ENCODE measurements at regions not wholly inside any gene's neighbourhood (a gene's known extent, or its start where the extent isn't known, plus 50 kb on each side); places are given as distances from the start of the nearest gene placed in this dataset.

DNA sequence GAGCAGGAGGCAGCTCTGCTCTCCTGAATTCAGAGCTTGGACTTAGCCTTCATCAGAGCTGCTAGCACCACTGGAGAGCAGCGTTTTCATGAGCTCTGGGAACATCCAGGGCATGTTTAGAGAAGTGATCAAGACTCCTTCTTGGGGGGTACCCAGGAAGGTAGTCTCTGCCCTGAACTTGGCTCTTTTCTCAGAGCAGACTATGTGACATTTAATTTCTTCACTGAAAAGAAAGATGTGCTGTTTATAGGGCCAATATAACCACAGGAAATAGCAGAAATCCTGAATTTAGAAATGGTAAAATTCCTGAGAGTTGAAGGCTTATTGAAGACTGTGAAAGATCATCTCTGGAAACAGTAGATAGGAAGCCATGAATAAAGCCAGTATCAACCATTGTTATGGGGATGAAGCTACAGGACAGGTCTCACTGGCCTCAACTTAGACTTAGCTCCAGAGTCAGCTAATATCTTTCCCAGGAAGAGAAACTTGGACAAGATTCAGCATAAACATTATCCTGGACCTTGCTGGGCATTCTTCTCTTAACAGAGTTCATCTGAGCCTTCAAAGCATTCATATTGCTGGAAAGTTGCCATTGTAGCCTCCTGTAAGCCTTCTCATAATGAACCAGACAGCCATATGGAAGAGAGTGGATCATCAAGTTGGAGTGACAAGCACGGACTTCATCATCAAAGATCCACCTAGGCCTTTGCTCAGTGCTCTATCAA, 386.6 kb upstream of the THBS1 start:
- DNase-seq: no peak

DNA sequence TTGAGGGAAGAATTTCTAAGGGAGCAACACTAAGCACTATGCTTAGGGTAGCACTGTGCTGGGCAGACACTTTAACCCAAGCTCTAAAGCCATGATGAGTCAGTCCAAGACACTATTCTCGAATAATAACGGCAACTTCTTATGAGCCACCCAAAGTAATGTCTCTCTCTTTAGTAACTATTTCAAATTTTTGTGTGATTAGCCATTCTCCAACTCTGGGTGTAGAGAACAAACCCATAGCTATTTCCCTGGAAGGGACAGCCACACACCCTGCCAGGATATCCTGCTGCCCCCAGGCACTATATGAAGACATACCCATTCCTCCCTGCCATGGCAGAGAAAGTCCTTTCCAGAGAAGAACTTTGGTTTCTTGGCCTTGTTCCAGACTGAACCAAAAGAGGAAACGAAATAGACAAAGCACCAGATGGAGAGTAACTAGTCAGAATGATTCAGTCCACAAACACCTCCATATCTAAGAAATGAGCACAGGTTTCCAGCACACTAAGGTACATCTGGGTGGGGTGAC, 384.9 kb upstream of the THBS1 start:
- no peak for DNase-seq

DNA sequence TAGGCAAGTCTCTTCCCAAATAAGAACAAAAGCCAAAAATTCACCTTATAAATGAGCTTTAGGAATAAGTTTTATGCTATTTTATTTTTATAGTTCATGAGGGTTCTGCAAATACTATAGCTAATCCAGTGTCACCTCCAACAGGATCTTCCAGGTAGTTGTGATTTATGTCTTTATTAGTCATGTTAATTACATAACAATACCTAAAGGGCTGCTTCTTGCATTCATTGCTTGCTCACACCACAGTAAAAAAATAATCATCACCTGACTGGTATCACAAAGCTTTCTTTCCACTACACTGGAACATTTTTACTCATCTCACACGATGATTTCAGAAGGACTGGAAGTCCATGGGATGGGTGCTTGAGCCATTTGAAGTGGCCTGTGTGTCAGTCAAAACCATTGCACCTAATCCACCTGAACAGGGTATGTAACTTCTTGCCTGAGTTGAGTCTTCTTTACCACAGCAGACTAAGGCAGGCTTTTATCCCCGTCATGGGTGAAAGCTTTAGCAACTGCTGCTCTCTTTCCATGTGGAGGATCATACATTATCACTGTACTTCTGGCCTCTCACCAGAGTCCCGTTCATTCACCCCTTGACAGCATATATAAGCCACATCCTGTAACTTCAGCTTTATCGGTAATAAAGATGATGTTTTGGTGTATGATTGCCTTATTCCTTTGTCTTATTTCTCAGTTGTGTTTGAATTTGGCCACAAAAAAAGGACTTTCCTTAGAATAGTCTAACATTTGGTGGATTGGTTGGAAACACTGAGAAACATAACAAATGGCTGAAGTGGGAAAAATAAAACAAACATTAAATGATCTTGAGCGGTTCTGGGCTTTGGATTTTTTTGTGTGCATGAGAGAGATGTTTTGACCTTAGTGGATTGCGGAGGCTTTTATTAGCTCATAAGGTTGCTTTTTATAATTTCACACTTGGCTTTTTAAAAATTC, 382.6 kb upstream of the THBS1 start:
- DNase-seq: no peak

DNA sequence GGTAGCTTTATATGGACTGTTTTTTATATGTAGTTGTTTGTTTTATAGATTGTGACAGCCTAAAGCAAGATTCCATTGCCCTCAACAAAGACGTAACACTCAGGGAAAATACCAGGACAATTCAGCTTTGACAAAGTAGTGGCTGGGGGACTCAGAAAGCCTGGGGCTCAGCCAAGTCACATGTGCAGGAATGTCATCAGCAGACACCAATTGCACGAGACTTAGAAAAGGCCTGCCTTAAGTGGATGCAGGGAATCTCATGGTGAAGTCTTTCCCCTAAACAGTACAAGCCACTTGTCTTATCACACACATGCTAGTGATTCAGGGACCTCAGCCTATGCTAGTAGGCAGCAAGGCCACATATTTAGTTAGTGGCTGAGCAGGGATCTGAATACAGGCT, 381.8 kb upstream of the THBS1 start:
- no peak for DNase-seq

DNA sequence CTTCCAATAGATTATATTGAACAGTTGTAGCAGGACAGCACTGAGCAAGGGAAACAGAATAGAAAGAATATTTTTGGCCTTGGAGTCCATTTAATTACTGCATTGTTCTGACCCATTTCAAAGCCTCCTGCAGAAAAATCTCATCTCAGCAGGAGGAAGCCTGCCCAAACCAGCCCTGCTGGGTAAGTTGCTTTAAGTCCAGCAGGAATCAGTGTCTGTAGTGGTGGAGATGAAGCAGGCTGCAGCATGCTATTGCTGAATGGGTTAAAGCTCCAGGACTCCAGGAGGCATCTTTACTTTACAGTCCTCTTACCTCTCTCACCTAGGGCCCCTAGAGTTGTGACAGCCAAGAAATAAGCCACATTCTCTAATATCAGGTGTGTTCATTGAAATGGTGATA, 380.3 kb upstream of the THBS1 start:
- DNase-seq: no peak

DNA sequence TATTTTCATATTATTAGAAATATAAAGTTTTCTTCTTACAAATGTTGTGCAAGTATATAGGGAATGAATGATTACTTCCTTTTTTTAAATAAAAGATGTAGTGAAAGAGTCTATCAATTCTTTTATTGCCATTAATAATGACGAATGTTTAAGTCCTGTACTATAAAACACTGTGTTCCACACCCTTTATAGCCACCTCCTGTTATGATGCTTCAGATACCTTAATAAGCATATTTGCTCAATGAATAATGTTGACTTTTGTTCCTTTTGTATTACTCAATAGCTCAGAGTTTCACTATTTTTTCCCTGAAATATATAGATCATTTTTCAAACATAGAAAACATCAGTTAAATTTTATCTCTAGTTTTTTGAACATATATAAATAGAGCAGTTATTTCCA, 378.2 kb upstream of the THBS1 start:
- DNase-seq: no peak

DNA sequence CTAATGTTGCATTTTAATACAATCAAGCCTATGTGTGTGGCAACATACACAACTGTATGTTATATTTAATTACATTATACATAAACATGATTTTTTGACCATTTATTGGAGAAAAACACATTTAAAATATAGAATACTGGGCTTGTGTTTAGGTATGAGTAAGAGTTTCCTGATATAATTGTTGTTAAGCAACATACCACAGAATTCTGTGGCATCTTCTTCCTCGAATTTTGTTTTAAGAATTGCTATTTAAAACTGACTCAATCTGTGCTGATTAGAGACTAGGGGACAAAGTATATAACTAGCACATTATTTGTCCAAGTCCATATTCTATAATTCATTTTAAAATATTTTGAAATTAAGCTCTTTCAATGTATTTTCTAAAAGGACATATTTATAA, 376.8 kb upstream of the THBS1 start:
- DNase-seq: no peak

DNA sequence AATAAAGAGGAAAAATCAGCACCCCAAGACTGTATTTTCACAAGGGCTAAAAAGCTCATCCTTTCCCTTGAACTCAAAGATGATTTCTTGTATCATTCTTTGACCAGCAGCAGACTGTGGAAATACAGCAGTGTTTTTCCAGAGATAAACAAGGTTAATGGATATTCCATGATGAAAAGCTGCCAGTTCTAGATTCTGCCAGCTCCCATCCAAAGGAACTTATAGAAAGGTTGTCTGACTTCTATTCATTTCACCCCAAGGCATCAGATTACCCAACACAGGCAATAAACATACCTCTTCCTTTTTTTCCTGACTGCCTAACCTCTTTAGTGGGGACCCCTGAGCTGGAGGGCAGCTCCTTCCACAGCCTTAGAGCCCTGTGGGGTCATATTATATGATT, 375.8 kb upstream of the THBS1 start:
- DNase-seq: no peak

DNA sequence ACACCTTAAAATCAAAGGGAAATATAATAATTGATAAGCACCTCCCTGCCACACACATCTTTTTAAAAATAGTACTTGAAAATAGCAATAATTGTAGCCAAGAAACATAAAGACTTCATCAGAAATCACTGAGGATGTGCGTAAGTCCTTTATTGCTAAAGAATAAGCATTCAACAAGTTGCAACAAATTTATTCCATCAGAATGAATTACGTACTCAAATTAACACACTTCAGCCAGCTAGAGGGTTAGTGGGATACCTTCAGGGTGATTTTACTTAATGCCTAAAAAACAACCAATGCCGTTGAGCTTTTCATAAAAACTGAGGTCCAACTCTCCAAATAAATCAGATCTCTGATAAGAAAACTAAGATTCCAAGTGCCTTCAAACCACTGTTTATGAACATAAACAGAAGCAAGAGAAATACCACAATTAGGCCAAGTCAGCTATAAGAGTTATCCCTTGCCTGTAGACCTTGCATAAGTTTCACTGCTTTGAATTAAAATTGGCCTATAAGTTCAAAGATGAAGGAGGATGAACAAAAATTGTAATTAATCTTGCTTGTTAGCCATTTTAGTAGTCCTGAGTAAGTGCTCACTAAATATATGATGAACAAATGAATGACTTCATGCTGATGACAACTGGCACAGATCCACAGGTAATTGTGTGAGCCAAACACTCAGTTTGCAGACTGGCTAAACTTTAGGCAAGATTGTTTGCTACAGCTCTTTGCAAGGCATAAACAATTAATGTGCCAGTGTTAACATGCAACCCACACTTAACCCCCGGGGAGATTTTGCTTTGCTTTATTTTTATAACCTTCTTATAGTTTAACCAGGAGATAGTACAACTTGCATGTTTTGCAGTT, 375.1 kb upstream of the THBS1 start:
- no peak for DNase-seq

DNA sequence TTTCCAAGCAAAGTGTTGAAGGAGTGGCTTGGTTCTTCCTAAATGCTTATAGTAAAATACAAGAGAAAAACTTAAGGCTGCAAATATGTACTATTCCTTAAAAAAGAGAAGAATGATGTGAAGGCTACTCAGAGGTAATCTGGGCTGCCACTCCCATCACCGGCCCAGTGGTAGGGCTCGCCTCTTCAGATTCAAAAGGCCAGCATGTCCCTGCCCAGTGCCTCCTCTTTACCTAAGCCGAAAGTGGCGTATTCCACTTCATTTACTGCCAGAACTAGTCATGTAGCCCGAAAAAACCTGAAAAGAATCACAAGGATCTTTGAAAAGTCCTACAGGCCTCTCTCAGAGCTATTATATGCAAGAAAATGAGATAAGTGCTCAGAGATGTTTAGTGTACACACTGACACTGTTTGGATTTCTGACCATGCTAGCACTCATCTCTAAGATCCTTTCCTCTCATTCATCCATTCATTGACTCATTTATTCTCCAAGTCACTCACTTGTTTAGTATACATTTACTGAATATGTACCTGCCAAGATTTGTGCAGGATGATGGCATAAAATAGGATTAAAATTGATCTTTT, 373.3 kb upstream of the THBS1 start:
- DNase-seq: no peak

DNA sequence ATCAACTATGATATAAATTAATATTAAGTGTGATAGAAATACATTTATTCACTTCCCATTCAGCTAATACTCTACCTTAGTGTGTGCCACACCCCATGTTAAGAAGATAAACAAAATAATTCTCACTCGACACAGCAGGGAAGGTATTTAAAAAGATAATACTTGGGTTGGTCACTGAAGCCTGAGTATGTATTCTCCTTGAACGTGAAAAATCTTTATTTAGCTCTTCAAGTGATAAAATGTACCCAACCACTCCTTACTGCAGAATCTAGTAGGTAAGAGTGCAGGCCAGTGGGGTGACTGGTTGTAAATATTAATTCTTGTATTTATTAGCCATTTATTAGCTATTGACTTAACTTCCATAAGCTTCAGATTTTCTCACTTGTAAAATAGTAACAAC, 372.7 kb upstream of the THBS1 start:
- DNase-seq: no peak

DNA sequence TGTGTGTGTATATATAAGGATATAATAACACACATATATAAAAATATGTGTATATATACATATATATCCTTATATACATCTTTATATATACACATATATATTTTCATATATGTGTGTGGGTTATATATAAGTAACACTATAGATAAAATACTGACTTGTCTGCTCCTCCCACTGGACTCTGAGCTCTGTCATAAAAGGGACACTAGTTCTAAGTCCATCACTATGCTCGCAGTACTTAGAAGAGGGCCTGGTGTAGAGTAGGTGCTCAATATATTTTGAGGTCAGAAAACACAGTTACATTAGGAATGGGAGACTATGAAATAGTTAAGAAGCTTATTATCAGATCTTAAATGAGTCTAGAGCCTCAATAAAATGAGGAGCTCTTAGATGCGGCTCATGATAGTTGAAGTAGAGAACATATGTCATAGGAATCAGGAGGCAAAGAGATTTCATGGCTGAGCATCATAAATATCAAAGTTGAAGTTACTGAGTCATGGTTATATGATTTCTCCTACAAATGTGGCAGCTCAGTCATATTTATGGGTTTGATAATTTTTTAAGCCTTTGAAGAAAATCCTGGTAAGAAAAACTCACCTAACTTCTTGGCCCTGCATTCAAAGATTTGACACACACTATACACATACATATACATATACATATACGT, 371.2 kb upstream of the THBS1 start:
- DNase-seq: no peak

DNA sequence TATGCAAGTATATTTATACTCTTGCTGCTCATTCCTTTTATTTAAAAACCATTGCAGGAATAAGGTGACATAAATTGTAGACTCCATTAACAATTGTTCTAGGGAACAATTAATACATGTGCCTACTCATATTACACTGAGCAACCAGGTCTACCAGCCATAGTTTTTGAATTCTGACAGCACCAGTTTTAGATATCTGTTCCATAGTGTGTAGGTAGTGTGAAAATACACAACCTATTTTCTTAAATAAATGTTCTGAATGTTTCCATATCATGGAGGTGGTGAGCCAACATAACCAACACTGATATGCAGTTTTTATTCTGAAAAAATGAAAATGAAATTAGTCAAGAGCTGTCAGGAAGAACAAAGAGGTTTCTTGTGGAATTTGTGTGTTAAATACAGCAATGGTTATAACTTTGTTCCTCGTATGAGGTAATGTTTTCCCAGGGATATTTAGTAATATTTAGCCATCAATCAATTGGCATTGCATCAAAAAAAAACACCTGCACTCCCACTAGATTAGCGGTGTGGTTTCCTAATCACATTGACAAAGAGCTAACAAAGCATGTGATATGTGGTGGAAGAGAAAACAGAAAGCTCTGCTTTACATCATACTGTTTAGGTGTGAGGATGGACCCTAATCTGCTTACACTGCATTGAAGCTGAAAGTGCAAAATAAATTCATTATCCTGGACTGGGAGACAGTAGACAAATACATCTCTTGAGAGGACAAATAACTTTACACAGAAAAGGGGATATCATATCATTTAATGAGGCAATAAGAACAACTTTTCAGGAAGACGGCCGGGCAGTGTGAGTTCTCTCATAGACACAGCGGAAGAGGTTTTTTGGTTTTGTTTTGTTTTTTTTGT, 369.5 kb upstream of the THBS1 start:
- DNase-seq: no peak

DNA sequence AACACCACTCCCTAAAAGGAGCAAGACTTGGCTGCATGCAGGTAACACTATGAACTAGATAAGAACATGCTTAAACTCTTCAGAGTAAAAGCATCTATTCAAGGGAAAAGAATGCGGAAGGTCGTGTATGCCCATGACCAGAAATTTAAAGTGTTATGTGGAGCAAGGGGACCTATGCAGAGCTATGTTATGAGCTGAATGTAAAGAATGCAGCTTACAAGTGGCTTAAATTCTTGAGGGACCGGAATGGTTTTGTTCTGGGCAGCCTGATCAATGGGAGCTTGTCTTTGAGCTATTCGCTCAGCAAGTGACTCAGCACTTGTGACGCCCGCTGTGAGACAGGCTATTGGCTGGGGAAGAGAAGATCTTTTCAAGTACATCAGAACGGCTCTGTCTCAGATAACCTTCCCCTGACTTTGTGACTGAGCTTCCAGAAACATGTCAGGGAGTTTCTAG, 367.5 kb upstream of the THBS1 start:
- DNase-seq: no peak

DNA sequence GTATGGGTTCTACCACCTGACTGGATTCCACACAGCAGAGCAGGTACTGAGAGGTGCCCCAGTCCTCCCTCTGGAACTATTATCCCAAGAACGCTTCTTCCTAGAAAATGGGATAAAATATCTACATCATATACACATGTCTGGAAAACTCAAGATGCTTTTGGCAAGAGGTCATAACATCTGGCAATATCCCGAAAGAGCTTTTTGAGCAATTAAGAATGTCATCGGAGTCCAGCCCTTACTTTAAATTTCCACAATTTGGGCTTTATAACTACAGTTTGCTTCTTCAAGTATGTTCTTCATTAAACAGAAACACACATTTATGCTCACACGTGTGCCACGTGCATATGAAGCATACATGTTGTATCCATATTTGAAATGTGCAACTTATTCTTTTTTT, 365.9 kb upstream of the THBS1 start:
- DNase-seq: no peak

DNA sequence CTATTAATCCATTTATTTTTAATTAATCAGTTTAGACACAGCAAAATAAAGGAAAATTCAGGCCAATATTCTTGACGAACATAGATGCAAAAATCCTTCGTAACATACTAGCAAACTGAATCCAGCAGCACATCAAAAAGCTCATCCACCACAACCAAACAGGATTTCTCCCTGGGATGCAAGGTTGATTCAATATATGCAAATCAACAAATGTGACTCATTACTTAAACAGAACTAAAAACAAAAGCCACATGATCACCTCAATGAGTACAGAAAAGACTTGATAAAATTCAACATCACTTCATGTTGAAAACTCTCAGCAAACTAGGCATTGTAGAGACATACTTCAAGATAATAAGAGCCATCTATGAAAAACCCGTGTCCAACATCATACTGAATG, 364.1 kb upstream of the THBS1 start:
- no peak for DNase-seq

DNA sequence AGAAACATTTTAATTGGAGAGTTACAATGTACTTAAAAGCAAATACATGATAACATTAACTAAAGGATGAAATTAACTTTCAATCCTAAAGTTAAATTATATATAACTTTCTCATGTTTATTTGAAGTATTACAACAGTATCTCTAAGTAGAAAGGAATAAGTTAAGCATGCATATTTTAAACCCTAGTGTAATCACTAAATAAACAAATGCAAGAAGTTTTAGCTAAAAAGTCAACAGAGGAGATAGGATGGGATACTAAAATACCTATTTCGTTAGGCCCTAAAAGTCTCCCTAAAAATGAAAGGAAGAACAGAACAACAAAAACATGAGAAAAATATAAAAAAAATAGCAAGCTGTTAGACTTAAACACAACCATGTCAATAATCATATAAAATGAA, 361.3 kb upstream of the THBS1 start:
- DNase-seq: no peak

DNA sequence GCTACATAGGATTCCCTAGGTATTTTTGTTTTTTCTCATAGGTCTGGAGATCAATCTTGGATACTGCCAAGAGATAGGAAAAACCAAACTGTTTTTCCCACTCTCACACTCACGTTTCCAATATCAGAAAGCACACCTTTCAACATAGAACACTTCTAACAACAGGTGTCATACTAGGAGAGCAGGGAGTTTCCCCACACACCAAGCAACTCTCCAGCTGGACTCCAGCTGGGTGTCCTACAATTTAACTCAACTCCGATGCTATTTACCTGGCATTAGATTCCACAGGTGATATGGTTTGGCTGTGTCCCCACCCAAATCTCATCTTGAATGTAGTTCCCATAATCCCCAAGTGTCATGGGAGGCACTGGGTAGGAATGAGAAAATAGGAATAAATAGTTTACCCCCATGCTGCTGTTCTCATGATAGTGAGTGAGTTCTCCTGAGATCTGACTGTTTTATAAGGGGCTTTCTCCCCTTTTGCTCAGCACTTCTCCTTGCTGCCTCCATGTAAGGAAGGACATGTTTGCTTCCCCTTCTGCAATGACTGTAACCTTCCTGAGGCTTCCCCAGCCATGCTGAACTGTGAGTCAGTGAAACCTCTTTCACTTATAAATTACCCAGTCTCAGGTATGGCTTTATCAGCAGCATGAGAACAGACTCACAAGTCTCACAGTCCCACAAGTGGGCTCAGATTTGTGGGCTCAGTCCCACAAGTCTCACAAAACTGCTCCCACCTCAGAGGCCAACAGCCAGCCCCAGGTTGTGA, 354.5 kb upstream of the THBS1 start:
- no peak for DNase-seq

DNA sequence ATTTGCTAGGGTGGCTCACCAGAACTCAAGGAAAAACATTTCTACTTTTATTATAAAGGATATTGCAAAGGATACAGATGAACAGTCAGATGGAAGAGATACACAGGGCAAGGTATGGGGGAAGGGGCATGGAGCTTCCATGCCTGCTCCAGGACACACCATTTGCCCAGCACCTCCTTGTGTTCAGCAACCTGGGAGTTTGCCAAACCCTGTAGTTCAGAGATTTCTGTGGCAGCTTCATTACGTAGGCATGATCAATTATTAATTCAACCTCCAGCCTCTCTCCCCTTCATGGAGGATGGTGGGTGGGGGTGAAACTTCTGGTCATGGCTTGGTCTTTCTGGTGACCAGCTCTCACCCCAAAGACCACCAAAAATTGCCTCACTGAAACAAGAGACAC, 353.9 kb upstream of the THBS1 start:
- DNase-seq: no peak

DNA sequence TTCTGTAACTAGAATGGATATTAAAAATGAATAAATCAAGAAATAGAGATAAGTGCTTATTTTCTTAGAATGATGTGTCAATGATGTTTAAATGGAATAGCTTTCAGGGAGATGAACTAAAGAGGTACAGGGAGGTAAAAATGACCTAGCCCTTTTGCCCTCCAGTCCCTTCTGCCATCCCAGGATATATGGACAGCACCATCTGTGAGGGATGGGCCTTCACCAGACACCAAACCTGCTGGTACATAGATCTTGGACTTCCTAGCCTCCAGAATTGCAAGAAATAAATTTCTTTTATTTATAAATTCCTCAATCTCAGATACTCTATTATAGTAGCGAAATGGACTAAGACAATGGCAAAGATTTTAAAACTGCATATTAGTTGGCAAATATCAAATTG, 352.0 kb upstream of the THBS1 start:
- no peak for DNase-seq
